Activated T-cell treated with anti-CD3 and anti-CD28 coated beads for 48 hours (primary cell): ENCODE measurements at regions not wholly inside any gene's neighbourhood (a gene's known extent, or its start where the extent isn't known, plus 50 kb on each side); places are given as distances from the start of the nearest gene placed in this dataset.

Experiments used
- DNase-seq: peaks from one replicate; pipeline ENCODE4 v3.0.0-alpha.2; 2020; ENCODE audit warnings: low read depth

GRCh38 chr12:98401427-98401826 lies 114.0 kb upstream of the TMPO start:
- no peak for DNase-seq

- DNase-seq, result no peak
These were observed 113.3 kb upstream of the TMPO start for GRCh38 chr12:98402091-98402490.

DNA sequence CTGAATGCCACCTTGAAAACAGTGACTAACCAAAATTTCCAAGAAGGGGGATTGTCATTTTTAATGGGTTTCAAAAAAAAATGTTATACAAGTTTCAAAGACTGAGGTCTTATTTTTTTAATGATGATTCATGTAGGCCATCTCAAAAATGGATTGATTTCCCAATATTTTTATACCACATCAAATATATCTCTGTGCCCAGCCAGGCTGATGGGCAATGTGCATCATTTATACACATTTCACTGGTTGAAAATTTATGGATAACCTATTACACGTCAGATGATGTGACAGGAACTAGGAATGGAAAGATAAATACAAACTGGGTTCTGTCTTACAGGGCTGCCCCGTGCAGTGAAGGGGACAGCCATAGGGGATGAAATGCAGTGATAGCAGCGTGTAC lies 112.7 kb upstream of the TMPO start:
- DNase-seq, result no peak

GRCh38 chr12:98403385-98403784 lies 112.0 kb upstream of the TMPO start:
- DNase-seq, result no peak

DNA sequence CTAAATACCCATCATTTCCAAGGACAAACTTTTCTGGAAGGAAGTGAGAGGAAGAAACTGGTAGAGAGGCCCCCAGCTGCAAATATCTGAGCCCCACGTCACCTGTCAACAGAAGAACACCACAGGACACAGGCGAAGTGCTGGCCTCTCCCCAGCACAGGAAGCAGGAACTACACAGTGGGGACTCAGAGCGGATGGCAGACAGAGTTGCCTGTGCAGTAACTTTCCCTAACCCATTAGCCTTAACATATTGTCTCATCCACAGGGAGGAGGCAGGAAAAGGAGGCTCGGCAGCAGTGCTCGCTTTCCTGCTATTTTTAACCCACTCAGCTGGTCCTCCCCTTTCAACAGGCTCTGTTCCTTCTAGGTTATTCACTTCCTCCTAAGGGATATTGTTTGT lies 111.5 kb upstream of the TMPO start:
- no peak for DNase-seq

DNA sequence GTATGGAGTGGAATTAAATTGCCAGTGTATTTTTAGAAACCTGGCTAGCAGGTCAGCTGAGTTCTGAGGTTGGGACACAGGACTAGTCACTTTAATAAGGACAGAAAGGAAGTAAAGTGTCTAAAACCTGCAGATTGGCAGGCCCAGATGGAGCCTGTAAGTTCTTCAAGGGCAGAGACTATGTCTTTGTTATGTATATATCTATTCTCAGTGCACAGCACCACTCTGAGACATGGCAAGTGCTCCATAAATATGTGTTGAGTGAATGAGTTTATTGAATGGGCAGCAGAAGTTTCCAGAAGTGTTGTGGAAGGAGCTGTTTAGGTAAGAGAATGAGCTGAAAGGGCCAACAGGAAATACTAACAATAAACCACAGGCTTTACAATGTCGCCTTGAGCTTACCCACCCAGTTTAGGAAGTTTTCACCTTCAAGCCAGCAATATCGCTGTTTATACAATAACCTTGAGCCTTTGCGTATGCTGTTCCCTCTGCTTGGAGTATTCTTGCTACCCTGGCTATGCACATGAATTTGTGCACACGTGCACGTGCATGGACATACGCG lies 109.5 kb upstream of the TMPO start:
- no peak for DNase-seq

DNA sequence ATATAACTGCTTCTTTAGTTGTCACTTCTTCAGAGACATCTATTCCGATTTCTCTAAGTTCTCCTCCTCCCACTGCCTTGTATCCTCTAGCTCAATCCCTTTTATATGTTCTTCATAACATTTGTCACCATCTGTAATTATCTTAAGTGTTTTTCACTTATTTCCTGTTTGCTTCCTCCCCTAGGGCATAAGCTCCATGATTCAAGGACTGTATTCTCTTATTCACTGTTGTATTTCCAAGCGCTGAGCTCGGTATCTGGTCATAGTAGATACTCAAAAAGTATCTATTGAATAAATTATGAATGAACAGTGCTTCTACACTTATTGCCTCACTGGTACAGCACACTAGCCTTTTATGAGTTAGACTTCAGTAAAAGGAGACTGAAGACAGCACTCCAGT lies 109.0 kb upstream of the TMPO start:
- no peak for DNase-seq

DNA sequence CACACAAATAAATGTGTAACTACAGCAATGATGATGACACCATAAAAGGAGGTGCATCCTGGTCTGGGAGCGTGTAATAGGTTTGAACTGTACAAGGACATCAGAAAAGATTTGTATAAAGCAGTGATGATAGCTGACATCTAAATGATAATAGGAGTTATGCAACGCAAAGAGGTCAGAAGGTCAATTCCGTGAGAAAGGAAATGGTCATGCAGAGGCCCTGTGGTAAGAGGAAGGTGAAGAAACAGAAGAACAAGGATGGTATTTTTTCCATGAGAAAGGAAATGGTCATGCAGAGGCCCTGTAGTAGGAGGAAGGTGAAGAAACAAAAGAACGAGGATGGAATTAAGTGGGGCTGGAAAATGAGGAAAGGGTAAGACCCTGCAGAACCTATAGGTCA lies 106.7 kb upstream of the TMPO start:
- DNase-seq, result no peak

- DNase-seq, result no peak
These were observed 105.8 kb upstream of the TMPO start for GRCh38 chr12:98409548-98409947.

GRCh38 chr12:98410356-98410755 lies 105.0 kb upstream of the TMPO start:
- DNase-seq, result no peak

- no peak for DNase-seq
These were observed 98.5 kb upstream of the TMPO start for GRCh38 chr12:98416845-98417244.

GRCh38 chr12:98417266-98417665 lies 98.1 kb upstream of the TMPO start:
- no peak for DNase-seq

- no peak for DNase-seq
These were observed 96.9 kb upstream of the TMPO start for GRCh38 chr12:98418357-98419075.

- DNase-seq, result no peak
These were observed 96.2 kb upstream of the TMPO start for GRCh38 chr12:98419081-98419794.

- DNase-seq, result no peak
These were observed 95.5 kb upstream of the TMPO start for GRCh38 chr12:98419795-98420404.

DNA sequence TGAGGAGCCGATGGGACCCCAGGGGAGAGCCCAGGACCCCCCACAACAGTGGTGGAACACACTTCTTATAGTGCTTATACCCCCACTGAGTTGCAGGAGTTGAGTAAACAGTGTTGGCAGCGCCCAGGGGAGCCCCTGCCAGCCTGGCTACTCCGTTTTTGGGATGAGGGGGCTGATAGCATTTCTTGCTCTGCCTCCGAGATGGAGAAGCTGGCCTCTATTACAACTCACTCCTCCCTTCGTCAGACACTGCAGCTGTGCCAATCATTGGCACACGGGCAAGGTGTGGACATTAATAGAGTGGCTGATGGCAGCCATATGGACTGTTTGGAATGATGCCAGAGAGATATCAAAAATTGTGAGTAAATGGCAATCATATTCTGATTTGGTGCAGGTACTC lies 94.9 kb upstream of the TMPO start:
- no peak for DNase-seq

DNA sequence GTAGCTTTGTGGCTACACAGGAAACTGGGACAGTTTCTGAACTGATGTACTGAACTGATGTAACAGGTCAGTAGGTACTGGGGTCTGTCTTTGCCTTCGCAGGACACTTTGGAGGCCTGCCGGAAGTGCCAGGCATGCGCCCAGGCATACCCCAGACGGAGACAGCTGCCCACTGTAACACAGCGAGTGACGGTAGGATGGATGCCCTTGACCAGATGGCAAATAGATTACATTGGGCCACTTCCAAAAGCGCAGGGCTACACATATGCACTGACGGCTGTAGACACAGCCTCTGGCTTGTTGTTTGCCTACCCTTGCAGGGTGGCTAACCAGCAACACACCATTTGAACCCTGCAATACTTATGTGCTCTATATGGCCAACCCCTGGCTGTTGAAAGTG lies 94.1 kb upstream of the TMPO start:
- DNase-seq, result no peak

DNA sequence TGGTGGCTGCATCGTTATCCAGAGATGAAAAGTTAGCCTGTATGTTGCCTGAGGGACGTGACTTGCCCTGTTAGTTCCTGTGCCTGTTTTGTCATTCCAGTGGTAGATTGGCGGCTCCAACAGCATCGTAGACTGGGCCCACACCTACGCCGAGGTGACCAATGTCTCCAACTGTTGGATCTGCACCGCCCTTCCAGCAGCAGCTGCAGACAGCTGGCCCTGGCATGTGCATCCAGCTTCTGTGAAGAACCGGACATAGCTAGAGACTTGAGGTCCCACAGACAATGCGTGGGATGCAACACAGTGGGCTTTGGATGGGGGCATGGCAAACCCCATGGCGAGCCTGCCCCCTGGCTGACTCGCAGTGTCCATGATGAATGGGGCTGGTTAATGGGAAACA lies 93.0 kb upstream of the TMPO start:
- no peak for DNase-seq

GRCh38 chr12:98422812-98423211 lies 92.6 kb upstream of the TMPO start:
- DNase-seq, result no peak

DNA sequence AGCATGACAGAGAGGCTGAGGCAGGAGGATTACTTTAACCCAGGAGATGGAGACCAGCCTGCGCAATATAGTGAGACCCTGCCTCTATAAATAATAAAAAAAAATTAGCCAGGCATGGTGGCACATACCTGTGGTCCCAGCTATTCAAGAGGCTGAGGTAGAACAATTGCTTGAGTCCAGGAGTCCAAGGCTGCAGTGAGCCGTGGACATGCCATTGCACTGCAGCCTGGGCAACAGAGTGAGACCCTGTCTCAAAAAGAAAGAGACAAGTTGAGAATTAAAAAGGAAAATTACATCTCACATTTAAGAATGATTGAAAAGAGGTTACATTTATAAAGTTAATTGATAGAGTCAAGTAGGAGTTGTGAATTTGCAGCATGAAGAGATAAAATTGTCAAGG lies 91.4 kb upstream of the TMPO start:
- DNase-seq, result no peak

DNA sequence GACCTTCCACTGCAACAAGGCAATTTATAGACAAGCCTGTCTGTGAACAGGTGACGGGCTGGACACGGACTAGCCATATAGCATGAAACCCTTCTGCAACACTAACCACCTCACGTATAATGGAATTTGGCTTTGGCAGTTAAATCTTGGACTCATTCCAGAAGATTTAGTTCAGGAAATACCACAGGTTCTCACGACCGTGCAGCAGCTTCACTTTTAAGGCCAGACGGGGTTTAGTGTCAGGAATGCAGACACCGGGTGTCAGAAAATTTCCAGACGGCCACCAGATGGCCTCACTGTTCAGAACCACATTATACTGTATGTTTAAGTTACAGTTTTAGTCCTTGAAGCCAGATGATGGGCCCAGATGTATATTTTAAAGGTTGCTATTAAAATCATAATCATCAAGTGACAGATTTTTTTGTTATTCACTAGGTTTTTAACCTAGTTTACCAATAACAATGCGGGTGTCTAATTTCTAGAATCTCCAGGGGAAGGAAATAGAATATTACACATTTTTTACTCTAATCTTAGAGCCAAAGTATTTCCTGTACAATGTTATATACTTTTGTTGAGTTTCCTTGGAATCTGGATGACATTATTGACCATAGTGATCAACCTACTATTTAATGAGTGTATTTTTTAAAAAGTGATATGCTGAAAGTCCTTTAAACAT lies 90.5 kb upstream of the TMPO start:
- DNase-seq, result peak; percentile 23

DNA sequence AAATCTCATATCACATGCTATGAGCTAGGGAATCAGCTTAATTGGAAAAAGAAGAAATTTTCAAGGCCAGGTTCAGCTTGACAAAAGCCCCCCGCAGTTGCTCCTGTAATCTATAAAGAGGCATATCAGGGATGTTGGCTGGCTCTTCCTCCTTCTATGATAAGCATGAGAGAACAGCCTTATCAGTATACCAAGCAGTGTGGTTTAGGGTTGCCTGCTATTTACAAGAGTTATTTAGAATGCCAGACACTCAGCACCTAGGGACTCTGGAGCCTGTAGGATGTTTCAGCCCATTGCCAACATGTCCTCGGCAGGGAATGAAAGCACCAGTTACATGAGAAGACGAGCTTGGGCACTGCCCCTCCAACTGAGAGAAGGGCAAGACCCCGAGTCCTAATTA lies 89.5 kb upstream of the TMPO start:
- no peak for DNase-seq

DNA sequence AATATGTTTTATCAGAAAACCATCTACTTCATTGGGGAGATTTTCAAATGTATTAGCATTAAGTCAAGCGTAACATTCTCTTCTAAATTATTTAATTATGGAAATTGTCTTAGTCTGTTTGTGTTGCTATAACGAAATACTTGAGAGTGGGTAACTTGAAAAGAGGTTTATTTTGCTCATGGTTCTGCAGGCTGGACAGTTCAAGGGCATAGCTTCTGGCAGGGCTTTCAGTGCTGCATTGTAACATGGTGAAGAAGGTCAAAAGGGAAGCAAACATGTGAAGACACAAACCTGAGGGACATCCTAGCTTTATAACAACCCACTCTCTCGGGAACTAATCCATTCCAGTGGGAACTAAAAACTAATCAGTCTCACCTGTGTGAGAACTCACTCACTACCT lies 84.3 kb upstream of the TMPO start:
- no peak for DNase-seq
